H1 (cell line): ENCODE measurements at regions not wholly inside any gene's neighbourhood (a gene's known extent, or its start where the extent isn't known, plus 50 kb on each side); places are given as distances from the start of the nearest gene placed in this dataset.

Experiments
- CTCF ChIA-PET: fragments of 300-600 bp; sonication (Branson Sonifier 250); formaldehyde crosslinking; loops from one replicate; lab custom pipeline; 2021; ENCODE audit not compliant: partially characterized antibody; lab: Charles Lee
- POLR2A ChIA-PET: fragments of 300-600 bp; sonication (Branson Sonifier 250); formaldehyde crosslinking; loops from one replicate; lab custom pipeline; 2021; ENCODE audit warnings: inconsistent platforms; ENCODE audit not compliant: partially characterized antibody; lab: Charles Lee
- DNase-seq, 2 experiments: peaks; one replicate each; pipeline versions ENCODE4 v3.0.0 to v3.0.0-alpha.2; 2010 to 2022; ENCODE audit warnings: low spot score in 2 of 2, low read depth in 1 of 2, mixed read lengths in 1 of 2
- FAIRE-seq: peaks from 2 replicates; lab custom pipeline; 2011; peaks lifted over from hg19 to GRCh38; lab: Jason Lieb, UNC
- H2AFZ ChIP-seq: 2 replicates; pipeline ENCODE4 v1.8.1; 2012; ENCODE audit warnings: low read length, inconsistent platforms
- H2AK5ac ChIP-seq: 2 replicates; pipeline ENCODE4 v1.6.1; 2013; ENCODE audit warnings: low read depth, low read length
- H2BK120ac ChIP-seq: replicated peaks from 2 replicates; pipeline ENCODE3; 2013; ENCODE audit warnings: low read depth, low read length, inconsistent platforms
- H2BK12ac ChIP-seq: 2 replicates; pipeline ENCODE4 v1.6.1; 2013; ENCODE audit warnings: low read depth, low read length
- H2BK15ac ChIP-seq: 2 replicates; pipeline ENCODE4 v1.6.1; 2013; ENCODE audit warnings: low read length
- H2BK20ac ChIP-seq: 2 replicates; pipeline ENCODE4 v1.6.1; 2013; ENCODE audit warnings: low read length
- H2BK5ac ChIP-seq: 2 replicates; pipeline ENCODE4 v1.6.1; 2013; ENCODE audit warnings: low read depth, low read length
- H3K14ac ChIP-seq: 2 replicates; pipeline ENCODE4 v1.6.1; 2013; ENCODE audit warnings: inconsistent platforms; ENCODE audit not compliant: insufficient read length
- H3K18ac ChIP-seq: 2 replicates; pipeline ENCODE4 v1.6.1; 2013; ENCODE audit warnings: low read length; ENCODE audit errors: extremely low read depth
- H3K23ac ChIP-seq: 2 replicates; pipeline ENCODE4 v1.6.1; 2013; ENCODE audit warnings: inconsistent platforms; ENCODE audit not compliant: insufficient read length
- H3K23me2 ChIP-seq: 2 replicates; pipeline ENCODE4 v1.6.1; 2013; ENCODE audit warnings: low read depth, low read length
- H3K27ac ChIP-seq: 2 replicates; pipeline ENCODE4 v1.6.1; 2011; ENCODE audit warnings: low read depth, low read length, inconsistent platforms
- H3K27me3 ChIP-seq, 4 experiments: replicated peaks in 1 of 4; 1 replicate in 1 of 4; 2 replicates in 3 of 4; pipeline versions ENCODE4 v1.6.1 to v1.8.1; 2011 to 2013; ENCODE audit warnings: low read length in 3 of 4, mild to moderate bottlenecking in 3 of 4, inconsistent platforms in 2 of 4, mixed read lengths in 2 of 4, moderate library complexity in 1 of 4; ENCODE audit not compliant: control insufficient read depth in 3 of 4, insufficient read depth in 3 of 4; ENCODE audit errors: extremely low read depth in 1 of 4
- H3K36me3 ChIP-seq, 4 experiments: 2 replicates each; pipeline versions ENCODE4 v1.6.1 to v1.8.1; 2011 to 2013; ENCODE audit warnings: mild to moderate bottlenecking in 4 of 4, low read length in 3 of 4, moderate library complexity in 2 of 4, control low read depth in 1 of 4, inconsistent platforms in 1 of 4; ENCODE audit not compliant: insufficient read depth in 4 of 4, control insufficient read depth in 2 of 4
- H3K4ac ChIP-seq: replicated peaks from 2 replicates; pipeline ENCODE3; 2013; ENCODE audit warnings: low read length, low read depth, mixed read lengths, inconsistent platforms; ENCODE audit not compliant: insufficient read length
- H3K4me1 ChIP-seq, 4 experiments: replicated peaks in 1 of 4; 1 replicate in 1 of 4; 2 replicates in 3 of 4; pipeline versions ENCODE4 v1.6.1 to v1.8.1; 2011 to 2013; ENCODE audit warnings: low read length in 3 of 4, inconsistent platforms in 2 of 4, mixed read lengths in 1 of 4; ENCODE audit not compliant: insufficient read depth in 4 of 4, control insufficient read depth in 3 of 4
- H3K4me2 ChIP-seq, 2 experiments: 2 replicates each; pipeline versions ENCODE4 v1.6.1 to v1.8.1; 2011 to 2013; ENCODE audit warnings: low read depth in 2 of 2, low read length in 2 of 2, control low read depth in 1 of 2, inconsistent platforms in 1 of 2, mild to moderate bottlenecking in 1 of 2; ENCODE audit not compliant: insufficient read depth in 1 of 2
- H3K4me3 ChIP-seq, 4 experiments: fragments of 200-600, 300-600 bp in 1 of 4; sonication (generic), shearing (Covaris generic), sonication (Bioruptor Twin) in 1 of 4; 2 replicates each; pipeline versions ENCODE4 v1.5.1 to v1.8.1; 2011 to 2016; ENCODE audit warnings: low read length in 4 of 4, low read depth in 3 of 4, control low read depth in 2 of 4, inconsistent platforms in 2 of 4, mild to moderate bottlenecking in 2 of 4, mixed read lengths in 1 of 4, moderate library complexity in 1 of 4; ENCODE audit not compliant: insufficient read depth in 2 of 4; ENCODE audit errors: extremely low read depth in 1 of 4
- H3K56ac ChIP-seq: replicated peaks from 2 replicates; pipeline ENCODE3; 2013; ENCODE audit warnings: low read depth, mild to moderate bottlenecking, mixed read lengths, low read length, inconsistent platforms; ENCODE audit not compliant: insufficient read length
- H3K79me1 ChIP-seq: 2 replicates; pipeline ENCODE4 v1.6.1; 2013; ENCODE audit warnings: low read depth, low read length, control low read depth
- H3K79me2 ChIP-seq, 2 experiments: 2 replicates each; pipeline versions ENCODE4 v1.6.1 to v1.8.1; 2012 to 2013; ENCODE audit warnings: low read length in 2 of 2, mild to moderate bottlenecking in 2 of 2, inconsistent platforms in 1 of 2; ENCODE audit not compliant: insufficient read depth in 2 of 2, control insufficient read depth in 1 of 2
- H3K9ac ChIP-seq, 4 experiments: replicated peaks in 1 of 4; 1 replicate in 1 of 4; 2 replicates in 3 of 4; pipeline versions ENCODE4 v1.6.1 to v1.8.1; 2011 to 2013; ENCODE audit warnings: low read depth in 3 of 4, low read length in 3 of 4, control low read depth in 2 of 4, mild to moderate bottlenecking in 2 of 4, moderate library complexity in 2 of 4, inconsistent platforms in 1 of 4; ENCODE audit errors: extremely low read depth in 1 of 4
- H3K9me3 ChIP-seq, 2 experiments: 2 replicates each; pipeline versions ENCODE4 v1.6.1 to v1.8.1; 2012 to 2013; ENCODE audit warnings: mild to moderate bottlenecking in 2 of 2, moderate library complexity in 2 of 2, control low read depth in 1 of 2, inconsistent platforms in 1 of 2, low read depth in 1 of 2, low read length in 1 of 2, mixed read lengths in 1 of 2; ENCODE audit not compliant: insufficient read depth in 2 of 2
- H4K20me1 ChIP-seq, 2 experiments: replicated peaks in 1 of 2; 2 replicates each; pipeline versions ENCODE3 to v1.8.1; 2011 to 2013; ENCODE audit warnings: inconsistent platforms in 2 of 2, low read length in 2 of 2, mild to moderate bottlenecking in 1 of 2; ENCODE audit not compliant: insufficient read depth in 2 of 2, control insufficient read depth in 1 of 2
- H4K5ac ChIP-seq: 2 replicates; pipeline ENCODE4 v1.6.1; 2013; ENCODE audit warnings: low read length, low read depth, mixed read lengths, inconsistent platforms; ENCODE audit not compliant: insufficient read length
- H4K8ac ChIP-seq: 2 replicates; pipeline ENCODE4 v1.8.0; 2013; ENCODE audit warnings: mild to moderate bottlenecking, moderate library complexity, low read length, inconsistent platforms; ENCODE audit not compliant: insufficient read depth; ENCODE audit errors: extremely low read depth
- H4K91ac ChIP-seq: replicated peaks from 2 replicates; pipeline ENCODE3; 2013; ENCODE audit warnings: low read length, mixed read lengths, inconsistent platforms; ENCODE audit not compliant: insufficient read length
- E2F6 ChIP-seq: IDR thresholded peaks from 2 replicates; pipeline ENCODE4 v1.6.1; 2012; ENCODE audit warnings: inconsistent platforms
- EGR1 ChIP-seq: IDR thresholded peaks from 2 replicates; pipeline ENCODE4 v1.6.1; 2011; ENCODE audit warnings: low read depth, low read length, borderline replicate concordance
- EP300 ChIP-seq, 2 experiments: IDR thresholded peaks; 1 replicate in 1 of 2; 2 replicates in 1 of 2; pipeline ENCODE4 v1.6.1; 2011 to 2012; ENCODE audit warnings: low read depth in 2 of 2, low read length in 2 of 2, mild to moderate bottlenecking in 2 of 2, borderline replicate concordance in 1 of 2, inconsistent platforms in 1 of 2, moderate library complexity in 1 of 2
- RFX5 ChIP-seq: IDR thresholded peaks from 2 replicates; pipeline ENCODE4 v1.6.1; 2011; ENCODE audit warnings: low read depth, low read length, improper control_type of control experiment, borderline replicate concordance
- SIX5 ChIP-seq: IDR thresholded peaks from 2 replicates; pipeline ENCODE4 v1.6.1; 2011; ENCODE audit warnings: mild to moderate bottlenecking, low read depth, low read length
- SP1 ChIP-seq: IDR thresholded peaks from 2 replicates; pipeline ENCODE4 v1.6.1; 2011; ENCODE audit warnings: low read depth, low read length
- SRF ChIP-seq: IDR thresholded peaks from 2 replicates; pipeline ENCODE4 v1.6.1; 2011; ENCODE audit warnings: mild to moderate bottlenecking, low read depth, low read length, moderate library complexity
- WGBS, 2 experiments: shearing (Covaris generic) in 1 of 2; methylation state at CpG; one replicate each; pipeline versions ENCODE4 v1.1.6 to v1.1.7; 2013 to 2015; ENCODE audit warnings: low lambda C conversion rate in 2 of 2, mixed read lengths in 2 of 2, inconsistent platforms in 1 of 2, low coverage in 1 of 2, missing lambda C conversion rate in 1 of 2; ENCODE audit not compliant: insufficient replicate concordance in 2 of 2, insufficient coverage in 1 of 2, insufficient read length in 1 of 2; ENCODE audit errors: extremely low coverage in 1 of 2, missing lambda C conversion rate in 1 of 2; 5-methylcytosine and 5-hydroxymethylcytosine counted together

- Histone ChIP-seq H3K27ac (no peak overlapping the region), H3K18ac (no peak overlapping the region), H3K23me2 (no peaks in the 10 kb centered on the region), H3K4me3 (no peak overlapping the region), H2BK15ac (no peak overlapping the region), H3K9me3 (0 out of 4 replicates have a peak, but pooled peaks cover 0 to 3% of the 10 kb centered on the region in 2 experiments), H4K20me1 (no peaks in the 10 kb centered on the region), H4K8ac (no peak overlapping the region), H3K14ac (no peak overlapping the region), H3K9ac (no peak overlapping the region), H2BK5ac (no peak overlapping the region), H2BK20ac (no peak overlapping the region), H4K91ac (no peak overlapping the region), H3K27me3 (no peaks in the 10 kb centered on the region), H3K79me1 (no peaks in the 10 kb centered on the region), H3K23ac (no peak overlapping the region), H2BK12ac (no peak overlapping the region), H3K4ac (no peak overlapping the region), H3K56ac (no peak overlapping the region), H4K5ac (no peak overlapping the region), H2AK5ac (no peak overlapping the region), H3K4me2 (no peak overlapping the region), H3K4me1 (no peaks in the 10 kb centered on the region), H3K36me3 (no peaks in the 10 kb centered on the region), H3K79me2 (no peaks in the 10 kb centered on the region), H2BK120ac (no peak overlapping the region), H2AFZ (no peak overlapping the region)
- TF ChIP-seq SP1 (no peak), RFX5 (no peak), SIX5 (no peak), EP300 (IDR thresholded peaks at IDR 0.05; ENCODE audit: borderline replicate concordance in 1 of 2, low read depth in 2 of 2, low read length in 2 of 2) (no peak), EGR1 (no peak), SRF (no peak), E2F6 (no peak)
- DNase-seq (no peak), FAIRE-seq (no peak)
- ChIA-PET CTCF (no interaction called here), POLR2A (no interaction called here)
- WGBS, 2 experiments = 91% methylated on average over 3 of the region's 3 CpGs; no CpG with 5 or more reads in 1 of the 2 experiments
Measured at GRCh38 chr4:188714907-188715306, 575.7 kb downstream of the TRIML1 start.
